ENCODE measurements at regions not wholly inside any gene's neighbourhood (a gene's known extent, or its start where the extent isn't known, plus 50 kb on each side); places are given as distances from the start of the nearest gene placed in this dataset.

GRCh38 chr6:227812-228338 lies 64.4 kb upstream of the DUSP22 start:
- TF ChIP-seq TAF1 (IDR thresholded peaks at IDR 0.05; ENCODE audit: low read depth, low read length) (peak; percentile 19; the same call in 1 of the 2 replicates), POLR2A (IDR thresholded peaks at IDR 0.05; ENCODE audit: low read depth, low read length) (no peak; the same call in 1 of the 2 replicates), POLR2AphosphoS5 (IDR thresholded peaks at IDR 0.05; ENCODE audit: low read depth, low read length) (peak; percentile 56; the same call in 1 of the 2 replicates), SPI1 (IDR thresholded peaks at IDR 0.05; ENCODE audit: low read depth, low read length) (no peak), POU2F2 (IDR thresholded peaks at IDR 0.05; ENCODE audit: low read depth, low read length) (no peak)

Measured in GM12891 (cell line).